PC-3 (cell line): ENCODE measurements at regions not wholly inside any gene's neighbourhood (a gene's known extent, or its start where the extent isn't known, plus 50 kb on each side); places are given as distances from the start of the nearest gene placed in this dataset.

Source experiments
- ATAC-seq: fragments of 200-7000 bp; cut with Tn5 transposase; 2 replicates; pipeline ENCODE4 v1.9.1; 2020; ENCODE audit warnings: mild to moderate bottlenecking, moderate library complexity
- BruUV-seq: library from RNA; stranded (reverse); fragments of 400-500 nt; replicated peaks from 2 replicates; lab custom pipeline; 2021; lab: Mats Ljungman, UMichigan
- CTCF ChIA-PET: fragments of 300-600 bp; sonication (Branson Sonifier 250); formaldehyde crosslinking; loops from one replicate; lab custom pipeline; 2022; ENCODE audit warnings: antibody characterized with exemption; lab: Charles Lee
- POLR2A ChIA-PET: fragments of 300-600 bp; sonication (Branson Sonifier 250); formaldehyde crosslinking; loops from one replicate; lab custom pipeline; 2022; ENCODE audit warnings: antibody characterized with exemption; ENCODE audit not compliant: unreplicated experiment; lab: Charles Lee
- DNase-seq: peaks from one replicate; pipeline ENCODE4 v3.0.0-alpha.2; 2015
- H2AFZ ChIP-seq: fragments of 300-600 bp; sonication (generic); 2 replicates; pipeline ENCODE4 v1.6.0; 2016; ENCODE audit warnings: antibody characterized with exemption, low read length
- H3F3A ChIP-seq: fragments of 300-600 bp; sonication (generic); one replicate; pipeline ENCODE4 v1.6.0; 2017; ENCODE audit warnings: antibody characterized with exemption, low read length, control low read depth, mild to moderate bottlenecking; ENCODE audit not compliant: unreplicated experiment
- H3K27ac ChIP-seq: fragments of 300-600 bp; sonication (generic); 2 replicates; pipeline ENCODE4 v1.5.1; 2016; ENCODE audit warnings: mild to moderate bottlenecking, low read length
- H3K27me3 ChIP-seq: fragments of 300-600 bp; sonication (generic); 2 replicates; pipeline ENCODE4 v1.6.1; 2016; ENCODE audit warnings: low read length, mixed read lengths
- H3K36me3 ChIP-seq: fragments of 300-600 bp; sonication (generic); 2 replicates; pipeline ENCODE4 v1.6.1; 2016; ENCODE audit warnings: low read depth, mixed run types, low read length, mixed read lengths
- H3K4me1 ChIP-seq: fragments of 300-600 bp; sonication (generic); 2 replicates; pipeline ENCODE4 v1.5.1; 2016; ENCODE audit warnings: low read length; ENCODE audit not compliant: insufficient read depth
- H3K4me2 ChIP-seq: fragments of 300-600 bp; sonication (generic); 2 replicates; pipeline ENCODE4 v1.6.0; 2016; ENCODE audit warnings: low read length
- H3K4me3 ChIP-seq: fragments of 300-600 bp; sonication (generic); 2 replicates; pipeline ENCODE4 v1.5.1; 2016; ENCODE audit warnings: mild to moderate bottlenecking, low read length, mixed read lengths
- H3K79me2 ChIP-seq: fragments of 300-600 bp; sonication (generic); 2 replicates; pipeline ENCODE4 v1.6.1; 2017; ENCODE audit warnings: low read length, mixed read lengths
- H3K9ac ChIP-seq: fragments of 300-600 bp; sonication (generic); 2 replicates; pipeline ENCODE4 v1.6.0; 2016; ENCODE audit warnings: mild to moderate bottlenecking, low read length
- H3K9me2 ChIP-seq: fragments of 300-600 bp; sonication (generic); replicated peaks from 2 replicates; pipeline ENCODE4 v1.6.1; 2016; ENCODE audit warnings: mixed run types, low read length, mixed read lengths
- H3K9me3 ChIP-seq: fragments of 300-600 bp; sonication (generic); 2 replicates; pipeline ENCODE4 v1.6.1; 2016; ENCODE audit warnings: low read length, mixed read lengths
- H4K20me1 ChIP-seq: fragments of 300-600 bp; sonication (generic); 2 replicates; pipeline ENCODE4 v1.6.1; 2016; ENCODE audit warnings: low read length, mixed read lengths
- CTCF ChIP-seq: fragments of 300-600 bp; sonication (generic); conservative IDR thresholded peaks from 2 replicates; pipeline ENCODE4 v1.5.1; 2017; ENCODE audit warnings: antibody characterized with exemption, low read depth, mild to moderate bottlenecking, low read length
- EZH2 ChIP-seq: fragments of 300-600 bp; sonication (generic); IDR thresholded peaks from one replicate; pipeline ENCODE4 v1.6.1; 2017; ENCODE audit warnings: antibody characterized with exemption, mild to moderate bottlenecking, low read length; ENCODE audit not compliant: unreplicated experiment
- EZH2phosphoT487 ChIP-seq: fragments of 300-600 bp; sonication (generic); IDR thresholded peaks from 2 replicates; pipeline ENCODE4 v1.6.1; 2018; ENCODE audit warnings: mild to moderate bottlenecking, antibody characterized with exemption, low read length, borderline replicate concordance
- intact Hi-C: fragments of 100-400 bp; cut with micrococcal nuclease; formaldehyde crosslinking; loops from 2 replicates; pipeline ENCODE4 v1.9.0; 2023

- DNase-seq: no peak
- intact Hi-C loops: no loop called here
- Histone ChIP-seq H4K20me1 (no peaks in the 10 kb centered on the region), H3F3A (no peaks in the 10 kb centered on the region), H3K79me2 (no peaks in the 10 kb centered on the region), H3K27me3 (no peaks in the 10 kb centered on the region), H2AFZ (no peak overlapping the region), H3K36me3 (no peaks in the 10 kb centered on the region), H3K9me3 (no peaks in the 10 kb centered on the region), H3K4me1 (no peaks in the 10 kb centered on the region), H3K4me3 (no peak overlapping the region), H3K4me2 (no peak overlapping the region), H3K9me2 (no peaks in the 10 kb centered on the region), H3K27ac (no peak overlapping the region), H3K9ac (no peak overlapping the region)
- no peak for ATAC-seq
- POLR2A ChIA-PET: no interaction called here
- CTCF ChIA-PET: no interaction called here
- no peak for TF ChIP-seq CTCF
- no peak for TF ChIP-seq EZH2phosphoT487
- TF ChIP-seq EZH2: no peak
- no TSS peak for BruUV-seq
Measured at GRCh38 chr2:123207245-123207644, 817.8 kb upstream of the CNTNAP5 start.

GRCh38 chr2:123209202-123209601, 815.9 kb upstream of the CNTNAP5 start:
- ChIA-PET POLR2A (no interaction called here), CTCF (no interaction called here)
- no peak for ATAC-seq
- intact Hi-C loops: no loop called here
- no TSS peak for BruUV-seq
- Histone ChIP-seq H3K9ac (no peak overlapping the region), H3K27ac (no peak overlapping the region), H3K9me2 (no peaks in the 10 kb centered on the region), H3K9me3 (no peaks in the 10 kb centered on the region), H3K4me3 (no peak overlapping the region), H3K36me3 (no peaks in the 10 kb centered on the region), H4K20me1 (no peaks in the 10 kb centered on the region), H3K27me3 (no peaks in the 10 kb centered on the region), H2AFZ (no peak overlapping the region), H3K4me2 (no peak overlapping the region), H3K79me2 (no peaks in the 10 kb centered on the region), H3F3A (no peaks in the 10 kb centered on the region), H3K4me1 (no peaks in the 10 kb centered on the region)
- DNase-seq: no peak
- TF ChIP-seq EZH2 (no peak), EZH2phosphoT487 (no peak), CTCF (no peak)

GRCh38 chr2:123211181-123211580, 813.9 kb upstream of the CNTNAP5 start:
- intact Hi-C loops: no loop called here
- POLR2A ChIA-PET: no interaction called here
- no TSS peak for BruUV-seq
- CTCF ChIA-PET: no interaction called here
- Histone ChIP-seq H3K27ac (no peak overlapping the region), H3K27me3 (no peaks in the 10 kb centered on the region), H3K4me2 (no peak overlapping the region), H3K9ac (no peak overlapping the region), H3K36me3 (no peaks in the 10 kb centered on the region), H3K4me3 (no peak overlapping the region), H3K9me2 (no peaks in the 10 kb centered on the region), H2AFZ (no peak overlapping the region), H3F3A (no peaks in the 10 kb centered on the region), H3K4me1 (no peaks in the 10 kb centered on the region), H3K9me3 (no peaks in the 10 kb centered on the region), H4K20me1 (no peaks in the 10 kb centered on the region), H3K79me2 (no peaks in the 10 kb centered on the region)
- TF ChIP-seq CTCF: no peak
- no peak for TF ChIP-seq EZH2phosphoT487
- ATAC-seq (no peak), DNase-seq (no peak)
